ENCODE measurements at regions not wholly inside any gene's neighbourhood (a gene's known extent, or its start where the extent isn't known, plus 50 kb on each side); places are given as distances from the start of the nearest gene placed in this dataset.
"Not testable (repeated sequence)": the region's sequence is repeated elsewhere in the genome, so short reads cannot be mapped to it uniquely, and the experiment has no call there.

DNA sequence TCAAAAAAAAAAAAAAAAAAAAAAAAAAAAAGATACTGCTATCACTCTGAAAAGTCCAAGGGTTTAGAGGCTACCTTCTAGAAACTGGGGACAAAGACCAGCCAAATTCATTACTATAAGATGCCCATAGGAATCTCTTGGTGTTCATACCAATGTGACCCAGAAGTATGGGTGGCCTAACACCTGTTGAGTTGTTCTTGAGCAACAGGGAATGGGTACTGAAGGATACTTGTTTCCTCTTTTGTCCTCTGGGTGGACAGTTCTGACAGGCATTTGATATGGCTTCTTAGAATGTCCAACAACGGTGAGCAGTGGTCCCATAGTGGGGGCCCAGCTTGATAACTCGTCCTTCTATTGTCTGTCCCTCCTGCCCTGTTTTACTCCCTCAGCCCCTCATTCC lies 141.4 kb upstream of the PLEKHM1 start:
- in situ Hi-C loops (cut with HindIII; ENCODE audit: low pct_unique_long_range_greater_than_20kb, low sequenced_read_pairs) = loop anchor here (25.0 kb wide), 1 partner anchor 230 kb away; no protein-coding TSS in a partner anchor
- no peak for DNase-seq (ENCODE audit: low read depth, low spot score)

- no peak for DNase-seq (ENCODE audit: low read depth, low spot score)
- in situ Hi-C loops (cut with HindIII; ENCODE audit: low pct_unique_long_range_greater_than_20kb, low sequenced_read_pairs) = loop anchor here (25.0 kb wide), 1 partner anchor 223 kb away; no protein-coding TSS in a partner anchor
Measured at GRCh38 chr17:45639297-45639849, 144.7 kb upstream of the CRHR1 start.

GRCh38 chr17:45640141-45640850 lies 143.8 kb upstream of the CRHR1 start:
- peak; percentile 85 for DNase-seq (ENCODE audit: low read depth, low spot score)
- in situ Hi-C loops (cut with HindIII; ENCODE audit: low pct_unique_long_range_greater_than_20kb, low sequenced_read_pairs) = loop anchor here (25.0 kb wide), 1 partner anchor 222 kb away; no protein-coding TSS in a partner anchor

DNA sequence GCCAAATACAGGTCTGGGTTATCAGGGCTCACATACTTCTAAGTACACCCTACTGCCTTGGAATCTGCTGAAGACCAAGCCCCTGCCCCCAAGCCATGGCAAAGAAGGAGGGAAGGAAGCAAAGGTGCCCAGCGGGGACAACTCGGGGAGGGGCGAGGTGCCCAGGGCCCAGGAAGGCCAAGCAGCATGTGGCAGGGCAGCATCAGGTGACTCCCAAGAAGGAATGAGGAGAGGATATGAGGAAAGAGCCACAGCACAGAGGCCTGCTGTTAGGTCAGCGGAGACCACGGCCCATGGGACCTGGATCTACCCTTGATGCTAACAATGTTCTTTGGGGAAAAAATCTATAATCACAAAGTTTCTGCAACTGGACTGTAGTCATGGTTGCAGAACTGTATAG lies 142.6 kb upstream of the CRHR1 start:
- in situ Hi-C loops (cut with HindIII; ENCODE audit: low pct_unique_long_range_greater_than_20kb, low sequenced_read_pairs) = loop anchor here (25.0 kb wide), 1 partner anchor 221 kb away; no protein-coding TSS in a partner anchor
- DNase-seq (ENCODE audit: low read depth, low spot score) = peak; percentile 54

DNA sequence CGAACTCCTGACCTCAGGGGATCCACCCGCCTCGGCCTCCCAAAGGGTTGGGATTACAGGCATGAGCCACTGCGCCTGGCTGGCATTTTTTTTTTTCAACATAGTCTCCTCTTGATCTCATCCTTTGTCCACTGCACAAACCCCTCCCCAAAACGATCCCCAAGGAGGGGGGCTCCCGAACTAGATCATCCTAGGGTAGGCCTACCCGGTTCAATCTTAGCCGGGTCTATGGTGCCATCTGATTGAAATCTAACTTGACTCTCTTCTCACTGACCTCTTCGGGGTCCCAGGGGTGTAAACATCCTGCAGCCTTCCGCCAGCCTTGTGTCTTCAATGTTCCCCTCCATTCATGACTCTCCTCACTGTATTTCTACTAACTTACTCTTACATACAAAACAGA lies 140.5 kb upstream of the CRHR1 start:
- in situ Hi-C loops (cut with HindIII; ENCODE audit: low pct_unique_long_range_greater_than_20kb, low sequenced_read_pairs) = loop anchor here (25.0 kb wide), 1 partner anchor 219 kb away; no protein-coding TSS in a partner anchor
- no peak for DNase-seq (ENCODE audit: low read depth, low spot score)

GRCh38 chr17:45644637-45645036 lies 139.5 kb upstream of the CRHR1 start:
- DNase-seq (ENCODE audit: low read depth, low spot score) = not testable (repeated sequence)
- in situ Hi-C loops (cut with HindIII; ENCODE audit: low pct_unique_long_range_greater_than_20kb, low sequenced_read_pairs) = loop anchor here (25.0 kb wide), 1 partner anchor 218 kb away; no protein-coding TSS in a partner anchor

DNA sequence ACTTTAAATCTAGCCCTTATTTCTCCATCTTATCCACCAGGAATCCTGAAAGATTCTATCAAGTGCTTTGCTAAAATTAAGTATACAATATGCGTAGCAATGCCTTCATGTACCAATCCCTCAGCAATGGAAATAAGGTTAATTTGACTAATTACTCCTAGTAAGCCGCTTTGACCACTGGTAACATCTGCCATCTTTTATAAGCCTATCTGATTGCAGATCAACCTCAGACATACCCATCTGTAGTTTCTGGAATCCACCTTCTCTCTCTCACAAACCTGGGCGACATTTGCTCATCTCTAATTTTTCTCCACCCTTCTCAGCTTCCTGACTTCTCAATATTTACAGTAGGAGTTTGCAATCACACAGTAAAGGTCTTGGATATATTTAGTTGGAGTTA lies 138.8 kb upstream of the CRHR1 start:
- no peak for DNase-seq (ENCODE audit: low read depth, low spot score)
- in situ Hi-C loops (cut with HindIII; ENCODE audit: low pct_unique_long_range_greater_than_20kb, low sequenced_read_pairs) = loop anchor here (25.0 kb wide), 1 partner anchor 217 kb away; no protein-coding TSS in a partner anchor

- in situ Hi-C loops (cut with HindIII; ENCODE audit: low pct_unique_long_range_greater_than_20kb, low sequenced_read_pairs) = loop anchor here (25.0 kb wide), 1 partner anchor 216 kb away; no protein-coding TSS in a partner anchor
- DNase-seq (ENCODE audit: low read depth, low spot score) = no peak
Measured at GRCh38 chr17:45646288-45646988, 137.7 kb upstream of the CRHR1 start.

- in situ Hi-C loops (cut with HindIII; ENCODE audit: low pct_unique_long_range_greater_than_20kb, low sequenced_read_pairs) = loop anchor here (25.0 kb wide), 1 partner anchor 214 kb away; no protein-coding TSS in a partner anchor
- DNase-seq (ENCODE audit: low read depth, low spot score) = peak; percentile 22
Measured at GRCh38 chr17:45648642-45649041, 135.5 kb upstream of the CRHR1 start.

DNA sequence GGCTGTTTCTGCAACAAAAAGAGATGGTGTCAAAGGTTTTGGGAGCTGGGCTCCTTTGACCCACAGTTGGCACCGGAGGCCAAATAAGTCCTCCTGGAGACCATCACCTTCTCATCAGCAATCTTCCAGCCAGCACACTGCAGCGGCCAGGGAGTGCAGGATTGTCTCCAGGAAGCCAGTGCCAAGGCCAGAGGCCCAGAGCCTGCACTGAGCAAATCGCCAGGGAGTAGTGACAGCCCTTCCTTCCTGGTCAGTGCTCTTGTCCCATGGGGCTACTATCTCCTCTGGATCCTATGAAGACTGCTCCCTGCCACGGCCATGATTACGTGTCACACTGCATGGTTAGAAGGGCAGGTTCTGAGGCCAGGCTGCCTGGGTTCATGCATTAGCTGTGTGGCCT lies 134.3 kb upstream of the CRHR1 start:
- in situ Hi-C loops (cut with HindIII; ENCODE audit: low pct_unique_long_range_greater_than_20kb, low sequenced_read_pairs) = loop anchor here (25.0 kb wide), 1 partner anchor 213 kb away; no protein-coding TSS in a partner anchor
- no peak for DNase-seq (ENCODE audit: low read depth, low spot score)

DNA sequence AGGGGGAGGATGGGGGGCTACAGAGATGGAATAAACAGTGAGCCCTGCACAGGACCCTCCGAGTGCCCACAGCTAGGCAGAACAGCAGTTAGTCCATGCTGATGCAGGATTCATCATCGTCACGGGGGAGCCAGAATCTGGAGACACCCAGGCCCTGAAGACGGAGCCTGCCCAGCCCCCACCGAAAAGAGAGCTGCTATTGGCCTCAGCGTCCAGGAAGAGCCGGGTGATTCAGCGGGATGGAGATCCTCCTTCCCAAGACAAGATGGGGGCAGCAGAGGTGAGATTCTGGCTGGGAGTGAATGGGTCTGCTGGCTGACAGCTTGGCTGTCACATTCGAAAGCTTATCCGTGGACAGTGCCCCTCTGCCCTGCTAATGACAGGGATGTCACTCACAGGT lies 133.6 kb upstream of the CRHR1 start:
- in situ Hi-C loops (cut with HindIII; ENCODE audit: low pct_unique_long_range_greater_than_20kb, low sequenced_read_pairs) = no loop called here
- no peak for DNase-seq (ENCODE audit: low read depth, low spot score)

- in situ Hi-C loops (cut with HindIII; ENCODE audit: low pct_unique_long_range_greater_than_20kb, low sequenced_read_pairs) = no loop called here
- DNase-seq (ENCODE audit: low read depth, low spot score) = no peak
Measured at GRCh38 chr17:45651145-45651709, 132.9 kb upstream of the CRHR1 start.

GRCh38 chr17:45653616-45654015 lies 130.5 kb upstream of the CRHR1 start:
- in situ Hi-C loops (cut with HindIII; ENCODE audit: low pct_unique_long_range_greater_than_20kb, low sequenced_read_pairs) = no loop called here
- DNase-seq (ENCODE audit: low read depth, low spot score) = no peak

GRCh38 chr17:45656527-45657181 lies 127.5 kb upstream of the CRHR1 start:
- DNase-seq (ENCODE audit: low read depth, low spot score) = no peak
- in situ Hi-C loops (cut with HindIII; ENCODE audit: low pct_unique_long_range_greater_than_20kb, low sequenced_read_pairs) = no loop called here

DNA sequence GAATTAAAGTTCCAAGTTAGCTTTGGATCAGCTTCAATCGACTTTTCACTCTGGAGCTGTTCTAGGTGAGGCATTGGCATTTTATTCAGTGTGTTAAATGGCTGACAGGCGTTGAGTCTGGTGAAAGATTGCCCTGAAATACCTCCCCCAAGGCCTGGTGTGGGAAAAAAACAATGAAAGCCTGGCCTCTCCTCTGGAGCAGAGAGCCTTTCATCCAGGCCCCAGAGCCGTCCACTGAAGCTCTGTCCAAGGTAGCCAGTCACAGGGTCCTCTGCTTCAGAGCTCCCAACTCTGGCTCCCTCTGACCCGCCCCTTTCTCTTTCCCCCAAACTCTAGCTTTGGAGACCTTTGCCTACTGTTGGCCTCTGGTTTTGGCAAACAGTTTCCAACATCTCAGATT lies 123.6 kb upstream of the CRHR1 start:
- DNase-seq (ENCODE audit: low read depth, low spot score) = no peak
- in situ Hi-C loops (cut with HindIII; ENCODE audit: low pct_unique_long_range_greater_than_20kb, low sequenced_read_pairs) = no loop called here

DNA sequence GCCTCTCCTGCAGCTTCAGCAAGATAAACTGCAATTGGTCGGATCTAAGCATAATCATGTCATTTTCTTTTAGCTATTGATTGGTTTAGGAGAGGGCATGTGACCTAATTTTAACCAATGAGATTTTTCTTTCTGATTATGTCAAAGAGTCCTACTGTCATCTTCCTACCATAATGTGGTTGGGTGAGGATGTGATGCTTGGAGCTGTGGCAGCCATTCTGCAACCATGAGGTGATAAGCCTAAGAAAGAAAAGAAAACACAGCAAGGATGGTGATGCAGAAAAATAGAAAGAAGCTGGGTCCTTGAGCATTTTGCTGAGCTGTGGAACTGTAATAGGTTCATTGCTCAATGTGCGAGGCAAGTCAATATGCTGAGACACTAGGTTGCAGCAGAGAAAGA lies 121.7 kb upstream of the CRHR1 start:
- in situ Hi-C loops (cut with HindIII; ENCODE audit: low pct_unique_long_range_greater_than_20kb, low sequenced_read_pairs) = no loop called here
- DNase-seq (ENCODE audit: low read depth, low spot score) = no peak

- no peak for DNase-seq (ENCODE audit: low read depth, low spot score)
- in situ Hi-C loops (cut with HindIII; ENCODE audit: low pct_unique_long_range_greater_than_20kb, low sequenced_read_pairs) = no loop called here
Measured at GRCh38 chr17:45663772-45664171, 120.3 kb upstream of the CRHR1 start.

- in situ Hi-C loops (cut with HindIII; ENCODE audit: low pct_unique_long_range_greater_than_20kb, low sequenced_read_pairs) = no loop called here
Measured at GRCh38 chr17:45664921-45665320, 119.2 kb upstream of the CRHR1 start.

More at GRCh38 chr17:45664921-45665320, 119.2 kb upstream of the CRHR1 start:
- no peak for DNase-seq (ENCODE audit: low read depth, low spot score)

Measured in SK-MEL-5 (cell line).